Stomach (tissue), 8 donors: ENCODE measurements at regions not wholly inside any gene's neighbourhood (a gene's known extent, or its start where the extent isn't known, plus 50 kb on each side); places are given as distances from the start of the nearest gene placed in this dataset.
A peak's percentile ranks its signal among the peaks of the same experiment; 100 is the strongest.

Experiments
- DNase-seq, 2 donors: peaks; one replicate each; pipeline versions ENCODE4 v3.0.0 to v3.0.0-alpha.2; 2013 to 2019
- H3K27ac ChIP-seq, 5 donors: fragments of 200-600 bp in 4 of 5; sonication (generic) in 4 of 5; one replicate each; pipeline ENCODE4 v1.5.1; 2013 to 2019; ENCODE audit warnings: mild to moderate bottlenecking in 1 of 5, moderate library complexity in 1 of 5
- H3K27me3 ChIP-seq, 3 donors: fragments of 200-600 bp; sonication (generic); one replicate each; pipeline ENCODE4 v1.5.1; 2017 to 2019; ENCODE audit warnings: mixed run types in 1 of 3
- H3K36me3 ChIP-seq, 4 donors: fragments of 200-600 bp; sonication (generic); 1 replicate in 3 of 4; 2 replicates in 1 of 4; pipeline ENCODE4 v1.5.1; 2016 to 2019
- H3K4me1 ChIP-seq, 4 donors: fragments of 200-600 bp; sonication (generic); one replicate each; pipeline ENCODE4 v1.5.1; 2016 to 2019
- H3K4me3 ChIP-seq, 4 donors: fragments of 200-600 bp; sonication (generic) in 3 of 4; one replicate each; pipeline ENCODE4 v1.5.1; 2016 to 2019; ENCODE audit warnings: mild to moderate bottlenecking in 1 of 4
- H3K9me3 ChIP-seq, 4 donors: fragments of 200-600 bp; sonication (generic); one replicate each; pipeline ENCODE4 v1.5.1; 2016 to 2019
- EP300 ChIP-seq: sonication (generic); formaldehyde crosslinking; IDR thresholded peaks from one replicate; pipeline ENCODE4 v1.6.1; 2017; ENCODE audit warnings: antibody characterized with exemption
- POLR2A ChIP-seq, 4 donors: fragments of 450-650 bp; IDR thresholded peaks; one replicate each; pipeline ENCODE4 v1.6.1; 2016; ENCODE audit warnings: antibody characterized with exemption in 4 of 4, control low read depth in 2 of 4, mild to moderate bottlenecking in 1 of 4, moderate library complexity in 1 of 4
- POLR2AphosphoS5 ChIP-seq, 3 donors: sonication (generic); formaldehyde crosslinking; IDR thresholded peaks; one replicate each; pipeline ENCODE4 v1.6.1; 2016; ENCODE audit warnings: antibody characterized with exemption in 3 of 3
- WGBS, 5 donors: extraction: QIAGEN DNeasy Blood & Tissue Kit in 3 of 5; methylation state at CpG; one replicate each; pipeline versions ENCODE4 v1.1.5 to v1.1.7; 2013 to 2018; 5-methylcytosine and 5-hydroxymethylcytosine counted together
- intact Hi-C: fragments of 100-400 bp; cut with DNase I; formaldehyde crosslinking; loops from one replicate; pipeline ENCODE4 v1.15.1; 2023; ENCODE audit warnings: low total_unique reads
- TF ChIP-seq, protein P1 (sequence below), 7 experiments: fragments of 450-650 bp in 4 of 7; fragments of 200-600 bp in 3 of 7; sonication (generic) in 3 of 7; IDR thresholded peaks; one replicate each; pipeline ENCODE4 v1.5.1; 2016 to 2019; ENCODE audit warnings: antibody characterized with exemption in 7 of 7, control low read depth in 2 of 7, mild to moderate bottlenecking in 1 of 7
- donor health status: healthy with polysubstance abuse.
- donor health status: Bipolar disorder and iron deficiency.
- donor health status: healthy.

DNA sequence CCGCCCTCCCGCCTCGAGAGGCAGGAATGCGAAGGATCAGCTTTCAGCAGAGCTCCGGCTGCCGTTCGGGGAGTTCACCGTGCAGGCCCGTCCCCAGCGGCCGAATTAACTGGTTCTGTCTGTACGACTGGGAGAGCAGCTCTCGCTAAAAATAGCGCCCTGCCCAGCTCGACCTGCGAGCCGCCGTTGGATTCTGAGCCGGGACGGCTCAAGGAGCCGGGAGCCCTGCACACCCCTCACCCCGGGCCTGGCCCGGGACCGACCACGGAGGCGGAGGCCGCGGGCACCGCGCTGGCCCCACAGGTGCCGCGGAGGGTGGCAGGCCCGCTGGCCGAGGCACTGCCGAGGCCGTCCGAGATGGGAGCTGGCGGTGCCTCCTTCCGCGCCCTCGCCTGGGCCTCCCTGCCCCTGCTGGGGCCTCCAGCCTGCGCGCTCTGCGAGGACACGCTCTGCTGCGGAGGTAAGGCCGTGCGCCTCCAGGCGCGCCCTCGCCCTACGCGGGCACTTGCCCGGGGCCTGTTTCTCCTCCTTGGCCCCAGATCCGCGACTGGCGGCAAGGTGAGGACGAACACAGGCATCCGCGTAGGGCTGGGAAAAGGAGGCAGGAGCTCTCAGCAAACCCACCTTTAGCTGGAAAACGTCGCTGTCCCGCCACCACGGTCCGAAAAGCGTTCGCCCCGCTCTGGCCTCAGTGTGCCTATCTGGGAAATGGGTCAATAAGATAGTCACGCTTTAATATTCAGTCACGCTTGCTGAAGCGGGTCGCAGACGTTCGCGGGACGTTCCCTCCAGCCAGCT lies 53.1 kb upstream of the DAB2IP start:
- Histone ChIP-seq H3K36me3 (no peaks in the 10 kb centered on the region), H3K4me3 (peak overlapping the region; percentile 59 to 73 (median 70)), H3K27ac (peak overlapping the region; percentile 89 to 98 (median 92)), H3K9me3 (no peaks in the 10 kb centered on the region), H3K27me3 (peaks cover 0 to 25% (median 7%) of the 10 kb centered on the region in 3 donors), H3K4me1 (peaks cover 25 to 53% (median 40%) of the 10 kb centered on the region in 4 donors)
- intact Hi-C loops: no loop called here
- TF ChIP-seq, protein P1, sequence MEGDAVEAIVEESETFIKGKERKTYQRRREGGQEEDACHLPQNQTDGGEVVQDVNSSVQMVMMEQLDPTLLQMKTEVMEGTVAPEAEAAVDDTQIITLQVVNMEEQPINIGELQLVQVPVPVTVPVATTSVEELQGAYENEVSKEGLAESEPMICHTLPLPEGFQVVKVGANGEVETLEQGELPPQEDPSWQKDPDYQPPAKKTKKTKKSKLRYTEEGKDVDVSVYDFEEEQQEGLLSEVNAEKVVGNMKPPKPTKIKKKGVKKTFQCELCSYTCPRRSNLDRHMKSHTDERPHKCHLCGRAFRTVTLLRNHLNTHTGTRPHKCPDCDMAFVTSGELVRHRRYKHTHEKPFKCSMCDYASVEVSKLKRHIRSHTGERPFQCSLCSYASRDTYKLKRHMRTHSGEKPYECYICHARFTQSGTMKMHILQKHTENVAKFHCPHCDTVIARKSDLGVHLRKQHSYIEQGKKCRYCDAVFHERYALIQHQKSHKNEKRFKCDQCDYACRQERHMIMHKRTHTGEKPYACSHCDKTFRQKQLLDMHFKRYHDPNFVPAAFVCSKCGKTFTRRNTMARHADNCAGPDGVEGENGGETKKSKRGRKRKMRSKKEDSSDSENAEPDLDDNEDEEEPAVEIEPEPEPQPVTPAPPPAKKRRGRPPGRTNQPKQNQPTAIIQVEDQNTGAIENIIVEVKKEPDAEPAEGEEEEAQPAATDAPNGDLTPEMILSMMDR (IDR thresholded peaks at IDR 0.05): peak in 3 of 7 experiments; percentile 12 to 35 (median 21)
- no peak for TF ChIP-seq POLR2A (IDR thresholded peaks at IDR 0.05)
- peak; percentile 51 to 70 (median 66) for TF ChIP-seq POLR2AphosphoS5 (IDR thresholded peaks at IDR 0.05)
- no peak for TF ChIP-seq EP300
- DNase-seq: peak; percentile 89 to 94
- 6 to 25% (median 11%) methylated on average over 47 to 75 of the region's 76 CpGs for WGBS, 5 donors

DNA sequence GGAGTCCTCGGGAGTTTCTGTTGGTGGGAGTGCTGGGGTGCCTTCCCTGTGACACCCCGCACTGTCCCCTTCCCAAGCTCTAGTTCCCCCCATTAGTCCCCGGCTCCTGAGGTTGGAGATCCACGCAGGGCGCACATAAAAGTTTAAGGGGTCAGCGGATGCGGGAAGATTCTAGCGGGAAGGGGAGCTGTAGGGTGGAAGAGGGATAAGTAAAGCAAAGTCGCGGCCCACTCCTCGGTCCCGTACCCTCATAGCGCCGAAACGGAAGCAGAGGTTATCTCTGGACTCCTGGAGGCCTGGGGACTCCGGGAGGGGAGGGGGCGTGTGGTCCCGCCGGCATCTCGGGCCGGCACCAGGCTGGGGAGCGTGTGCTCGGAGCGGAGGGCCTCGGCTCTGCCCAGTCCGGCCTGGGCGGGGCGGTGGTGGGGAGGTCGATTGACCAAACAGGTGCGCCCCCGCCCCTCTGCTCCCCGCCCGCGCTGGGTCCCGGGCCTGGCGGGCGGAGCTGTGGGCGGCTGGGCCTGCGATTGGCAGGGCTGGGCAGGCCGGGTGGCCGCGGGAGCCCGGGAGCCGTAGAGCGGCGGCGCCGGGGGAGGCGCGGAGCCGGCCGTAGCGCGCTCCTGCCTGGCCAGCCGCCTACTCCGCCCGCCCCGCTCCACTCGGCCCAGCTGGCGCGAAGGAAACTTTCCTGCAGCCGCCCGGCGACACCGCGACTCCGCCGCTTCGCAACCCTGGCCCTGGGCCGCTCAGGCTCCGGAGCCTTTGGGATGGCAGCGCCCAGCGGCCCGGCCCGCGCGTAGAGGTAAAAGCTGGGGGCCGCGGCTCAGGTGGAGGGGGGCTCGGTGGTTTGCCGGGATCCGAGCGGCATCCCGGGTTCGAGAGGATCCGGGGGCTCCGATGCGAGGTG lies 52.2 kb upstream of the DAB2IP start:
- Histone ChIP-seq H3K36me3 (no peaks in the 10 kb centered on the region), H3K9me3 (no peaks in the 10 kb centered on the region), H3K4me3 (peak overlapping the region; percentile 59 to 73 (median 70)), H3K4me1 (peaks cover 25 to 62% (median 48%) of the 10 kb centered on the region in 4 donors), H3K27me3 (peaks cover 0 to 25% (median 7%) of the 10 kb centered on the region in 3 donors), H3K27ac (peak overlapping the region; percentile 89 to 98 (median 92))
- WGBS, 5 donors: 1 to 8% (median 3%) methylated on average over 53 to 88 of the region's 88 CpGs
- intact Hi-C loops: no loop called here
- peak in 2 of 3 donors; percentile 36 to 46 for TF ChIP-seq POLR2AphosphoS5 (IDR thresholded peaks at IDR 0.05)
- TF ChIP-seq, protein P1 (IDR thresholded peaks at IDR 0.05): no peak
- TF ChIP-seq EP300: no peak
- no peak for TF ChIP-seq POLR2A (IDR thresholded peaks at IDR 0.05)
- peak; percentile 92 to 94 for DNase-seq

DNA sequence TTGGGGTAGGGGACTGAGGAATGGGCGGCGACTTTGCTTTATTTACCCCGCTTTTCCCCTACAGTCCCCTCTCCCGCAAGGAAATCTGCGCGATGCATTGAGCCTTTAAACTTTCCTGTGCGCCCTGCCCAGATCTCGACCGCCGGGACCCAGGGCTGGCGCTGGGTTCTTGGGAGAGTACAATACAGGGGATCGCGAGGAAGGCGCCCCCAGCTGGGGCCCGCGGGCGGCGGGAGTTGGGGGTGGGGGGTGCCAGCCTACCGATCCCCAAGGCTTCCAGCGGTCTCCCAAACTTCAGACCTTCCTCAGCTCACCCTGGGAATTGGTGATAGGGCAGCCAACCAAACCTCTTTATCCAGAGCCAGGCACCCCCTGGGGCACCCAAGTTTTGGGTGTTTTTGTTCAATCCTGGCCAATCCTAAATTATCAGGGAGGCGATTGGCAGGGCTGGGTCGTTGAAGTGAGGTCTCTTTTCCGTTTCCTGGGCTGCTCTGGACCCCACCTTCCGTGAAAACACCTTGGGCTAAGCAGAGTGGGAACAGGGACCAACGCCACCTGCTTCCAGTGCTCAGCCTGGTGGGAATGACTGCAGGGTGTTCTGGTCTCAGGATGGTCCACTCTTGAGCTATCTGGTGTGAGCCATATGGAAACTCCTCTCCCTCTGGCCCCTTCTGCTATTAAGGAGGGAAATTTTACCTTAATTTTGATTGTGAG lies 51.4 kb upstream of the DAB2IP start:
- Histone ChIP-seq H3K4me3 (peak overlapping the region; percentile 59 to 73 (median 70)), H3K27ac (peak overlapping the region; percentile 89 to 98 (median 92)), H3K36me3 (no peaks in the 10 kb centered on the region), H3K9me3 (no peaks in the 10 kb centered on the region), H3K27me3 (peaks cover 0 to 25% (median 7%) of the 10 kb centered on the region in 3 donors), H3K4me1 (peaks cover 25 to 70% (median 55%) of the 10 kb centered on the region in 4 donors)
- TF ChIP-seq POLR2AphosphoS5 (IDR thresholded peaks at IDR 0.05) (no peak), EP300 (no peak), POLR2A (IDR thresholded peaks at IDR 0.05) (no peak)
- TF ChIP-seq, protein P1 (IDR thresholded peaks at IDR 0.05): no peak
- 3 to 10% (median 7%) methylated on average over 22 to 25 of the region's 25 CpGs for WGBS, 5 donors
- intact Hi-C loops: no loop called here
- DNase-seq: peak in 1 of 2 donors; percentile 47

DNA sequence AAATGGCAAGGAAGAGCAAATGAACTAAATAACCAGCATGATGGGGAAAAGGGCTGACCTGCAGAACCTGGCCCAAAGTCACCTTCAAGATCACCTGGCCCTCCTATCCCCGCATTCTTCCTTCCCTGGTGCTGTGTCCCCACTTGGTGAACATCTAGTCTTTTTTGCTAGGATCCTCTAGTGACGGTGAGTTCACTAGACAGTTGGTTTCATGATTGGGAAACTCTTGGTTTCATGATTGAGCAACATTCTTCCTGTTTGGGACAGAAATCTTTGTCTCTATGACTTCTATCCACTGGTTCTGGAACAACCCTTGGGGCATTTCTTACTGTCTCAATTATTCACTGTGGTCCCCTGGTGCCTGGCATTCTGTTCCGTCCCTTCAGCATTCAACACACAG lies 50.2 kb upstream of the DAB2IP start:
- no peaks in the 10 kb centered on the region for H3K36me3 ChIP-seq
- peaks cover 25 to 72% (median 56%) of the 10 kb centered on the region in 4 donors for H3K4me1 ChIP-seq
- H3K27me3 ChIP-seq: peaks cover 0 to 25% (median 7%) of the 10 kb centered on the region in 3 donors
- no peak overlapping the region for H3K4me3 ChIP-seq
- no peaks in the 10 kb centered on the region for H3K9me3 ChIP-seq
- WGBS, 5 donors: 54 to 81% (median 74%) methylated on average over 3 of the region's 3 CpGs
- H3K27ac ChIP-seq: no peak overlapping the region
- intact Hi-C loops: no loop called here
- no peak for DNase-seq
- TF ChIP-seq POLR2AphosphoS5 (IDR thresholded peaks at IDR 0.05): peak in 1 of 3 donors; percentile 12
- TF ChIP-seq, protein P1 (IDR thresholded peaks at IDR 0.05): no peak
- no peak for TF ChIP-seq EP300
- no peak for TF ChIP-seq POLR2A (IDR thresholded peaks at IDR 0.05)
